HUES6 (cell line): ENCODE measurements at regions not wholly inside any gene's neighbourhood (a gene's known extent, or its start where the extent isn't known, plus 50 kb on each side); places are given as distances from the start of the nearest gene placed in this dataset.
"Not testable (repeated sequence)": the region's sequence is repeated elsewhere in the genome, so short reads cannot be mapped to it uniquely, and the experiment has no call there.

Experiments used
- H3K27ac ChIP-seq: 2 replicates; pipeline ENCODE4 v1.7.0; 2013; ENCODE audit warnings: low read depth, mild to moderate bottlenecking, low read length, inconsistent platforms
- H3K27me3 ChIP-seq: 2 replicates; pipeline ENCODE4 v1.6.1; 2013; ENCODE audit warnings: low read length; ENCODE audit not compliant: control insufficient read depth, insufficient read depth
- H3K36me3 ChIP-seq: 2 replicates; pipeline ENCODE4 v1.6.1; 2013; ENCODE audit warnings: low read length; ENCODE audit not compliant: control insufficient read depth, insufficient read depth
- H3K4me1 ChIP-seq: 2 replicates; pipeline ENCODE4 v1.6.1; 2013; ENCODE audit warnings: low read length; ENCODE audit not compliant: control insufficient read depth, insufficient read depth
- H3K4me3 ChIP-seq: 2 replicates; pipeline ENCODE4 v1.5.1; 2013; ENCODE audit warnings: low read depth, low read length
- H3K9ac ChIP-seq: one replicate; pipeline ENCODE4 v1.6.1; 2013; ENCODE audit warnings: mild to moderate bottlenecking, low read length
- H3K9me3 ChIP-seq: 2 replicates; pipeline ENCODE4 v1.6.1; 2013; ENCODE audit warnings: low read depth, low read length; ENCODE audit not compliant: control insufficient read depth, insufficient read depth

DNA sequence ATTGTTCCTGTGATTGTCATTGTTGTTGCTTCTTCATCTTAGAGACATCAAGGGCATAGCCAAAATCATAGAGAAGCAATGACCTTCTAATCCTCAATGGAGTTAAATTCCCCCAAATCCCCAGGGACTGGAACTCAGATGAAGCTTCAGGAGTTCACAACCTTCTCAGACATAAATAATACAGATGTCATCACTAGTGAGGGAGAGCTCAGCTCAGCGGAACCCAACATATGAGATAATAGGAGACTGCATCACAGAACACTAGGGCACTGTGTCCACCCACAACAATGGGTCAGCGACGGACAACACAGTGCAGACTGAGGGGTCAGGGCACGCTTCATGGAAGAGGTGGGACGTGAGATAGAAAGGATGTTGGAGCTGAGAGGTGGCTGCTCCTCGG lies 1290.4 kb upstream of the TMEM132C start:
- Histone ChIP-seq H3K27me3 (no peaks in the 10 kb centered on the region; the same call in 1 of the 2 replicates), H3K9ac (no peak overlapping the region), H3K9me3 (no peaks in the 10 kb centered on the region)

DNA sequence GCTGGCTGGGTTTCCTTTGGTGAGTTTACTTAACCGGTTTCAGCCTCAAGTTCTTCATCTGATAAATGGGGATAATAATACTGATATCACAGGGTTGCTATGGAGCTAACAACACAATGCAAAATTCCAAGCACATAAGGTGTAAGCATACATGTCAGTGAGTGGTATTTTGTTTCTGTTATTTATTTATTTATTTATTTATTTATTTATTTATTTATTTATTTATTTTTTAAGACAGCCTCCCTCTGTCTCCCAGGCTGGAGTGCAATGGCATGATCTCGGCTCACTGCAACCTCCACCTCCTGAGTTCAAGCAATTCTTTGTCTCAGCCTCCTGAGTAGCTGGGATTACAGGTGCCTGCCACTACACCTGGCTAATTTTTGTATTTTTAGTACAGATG lies 1287.4 kb upstream of the TMEM132C start:
- peaks cover 13% of the 10 kb centered on the region; the same call in 1 of the 2 replicates for H3K9me3 ChIP-seq
- not testable (repeated sequence) for H3K27me3 ChIP-seq, H3K4me3 ChIP-seq, H3K4me1 ChIP-seq, H3K36me3 ChIP-seq, H3K27ac ChIP-seq, H3K9ac ChIP-seq

More for the DNA sequence above, 1290.4 kb upstream of the TMEM132C start:
- H3K27ac ChIP-seq = no peak overlapping the region
- H3K4me1 ChIP-seq = no peaks in the 10 kb centered on the region
- H3K4me3 ChIP-seq = no peak overlapping the region
- no peaks in the 10 kb centered on the region for H3K36me3 ChIP-seq

DNA sequence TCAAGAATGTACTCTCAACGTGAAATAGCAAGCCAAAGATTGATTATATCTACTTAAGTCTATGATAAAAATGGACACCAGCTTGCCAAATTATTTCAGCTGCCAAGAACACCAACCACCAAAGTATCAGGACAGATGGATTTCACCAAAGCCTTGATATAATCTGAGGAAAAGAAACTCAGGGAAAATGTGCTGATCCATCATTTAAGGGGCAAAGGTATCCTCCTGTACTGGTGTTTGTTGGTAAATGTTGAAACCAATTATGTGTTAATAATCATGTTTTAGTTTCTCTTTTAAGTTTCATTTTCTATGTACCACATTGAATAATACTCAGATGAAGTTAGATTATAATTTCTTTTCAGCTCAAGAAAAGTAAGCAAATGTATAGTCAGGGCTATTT lies 1284.3 kb upstream of the TMEM132C start:
- Histone ChIP-seq H3K9me3 (peaks cover 22% of the 10 kb centered on the region), H3K27me3 (no peaks in the 10 kb centered on the region; the same call in 1 of the 2 replicates), H3K4me1 (no peaks in the 10 kb centered on the region), H3K27ac (no peak overlapping the region), H3K9ac (no peak overlapping the region), H3K4me3 (no peak overlapping the region), H3K36me3 (no peaks in the 10 kb centered on the region)

DNA sequence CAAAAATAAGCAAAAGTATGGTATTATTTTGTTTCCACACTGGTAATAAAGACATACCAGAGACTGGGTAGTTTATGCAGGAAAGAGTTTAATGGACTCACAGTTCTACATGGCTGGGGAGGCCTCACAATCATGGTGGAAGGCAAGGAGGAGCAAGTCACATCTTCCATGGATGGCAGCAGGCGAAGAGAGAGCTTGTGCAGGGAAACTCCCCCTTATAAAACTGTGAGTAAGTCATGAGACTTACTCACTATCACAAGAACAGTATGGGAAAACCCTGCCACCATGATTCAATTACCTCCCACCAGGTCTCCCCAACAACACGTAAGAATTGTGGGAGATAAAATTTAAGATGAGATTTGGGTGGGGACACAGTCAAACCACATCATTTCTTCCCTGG lies 1283.2 kb upstream of the TMEM132C start:
- not testable (repeated sequence) for H3K36me3 ChIP-seq, H3K9ac ChIP-seq, H3K27ac ChIP-seq, H3K27me3 ChIP-seq, H3K4me3 ChIP-seq, H3K4me1 ChIP-seq
- peaks cover 22% of the 10 kb centered on the region for H3K9me3 ChIP-seq

DNA sequence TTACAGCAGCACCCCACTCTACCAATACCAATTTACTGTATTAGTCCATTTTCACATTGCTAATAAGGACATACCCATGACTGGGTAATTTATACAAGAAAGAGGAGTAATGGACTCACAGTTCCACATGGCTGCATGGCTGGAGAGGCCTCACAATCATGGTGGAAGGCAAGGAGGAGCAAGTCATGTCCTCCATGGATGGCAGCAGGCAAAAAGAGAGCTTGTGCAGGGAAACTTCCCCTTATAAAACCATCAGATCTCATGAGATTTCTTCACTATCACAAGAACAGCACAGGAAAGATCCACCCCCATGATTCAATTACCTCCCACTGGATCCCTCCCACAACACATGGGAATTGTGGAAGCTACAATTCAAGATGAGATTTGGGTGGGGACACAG lies 1281.3 kb upstream of the TMEM132C start:
- H3K27ac ChIP-seq, H3K9ac ChIP-seq, H3K4me3 ChIP-seq, H3K36me3 ChIP-seq, H3K27me3 ChIP-seq, H3K4me1 ChIP-seq: not testable (repeated sequence)
- H3K9me3 ChIP-seq = peaks cover 22% of the 10 kb centered on the region

DNA sequence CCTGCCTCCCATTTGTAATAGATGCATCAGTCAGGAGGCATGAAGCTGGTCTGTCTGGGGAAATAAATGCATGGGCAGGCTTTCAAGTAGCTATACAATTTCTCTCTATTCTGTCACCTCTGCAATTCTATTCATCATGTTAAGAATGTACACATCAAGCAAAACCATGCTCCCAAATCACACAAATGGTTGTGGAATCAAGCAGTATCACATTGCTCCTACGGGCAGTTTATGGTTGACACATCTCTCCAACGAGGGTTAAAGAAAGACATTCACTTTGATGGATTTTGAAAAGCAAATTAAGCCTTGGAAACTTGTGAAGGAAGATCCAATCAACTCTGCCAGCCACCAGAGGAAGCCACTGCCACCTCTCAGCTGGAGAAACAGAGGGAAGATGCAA lies 1277.4 kb upstream of the TMEM132C start:
- no peaks in the 10 kb centered on the region; the same call in 1 of the 2 replicates for H3K27me3 ChIP-seq
- H3K9me3 ChIP-seq = peaks cover 9% of the 10 kb centered on the region
- H3K4me1 ChIP-seq = no peaks in the 10 kb centered on the region
- H3K9ac ChIP-seq = no peak overlapping the region
- H3K36me3 ChIP-seq = no peaks in the 10 kb centered on the region
- no peak overlapping the region for H3K27ac ChIP-seq
- no peak overlapping the region for H3K4me3 ChIP-seq

DNA sequence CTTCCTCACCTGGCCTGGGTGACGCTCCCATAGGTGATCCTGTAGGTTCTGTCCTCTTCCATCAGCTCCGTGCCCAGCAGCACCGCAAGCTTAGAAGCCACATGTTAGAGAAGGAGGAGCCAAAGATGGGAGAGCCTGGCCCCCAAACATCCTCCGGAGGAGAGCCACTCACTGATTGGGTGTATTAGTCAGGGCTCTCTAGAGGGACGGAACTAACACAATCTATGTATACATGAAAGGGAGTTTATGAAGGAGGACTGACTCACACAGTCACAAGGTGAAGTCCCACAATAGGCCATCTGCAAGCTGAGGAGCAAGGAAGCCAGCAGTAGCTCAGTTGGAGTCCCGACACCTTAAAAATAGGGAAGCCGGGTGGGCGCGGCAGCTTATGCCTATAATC lies 1273.1 kb upstream of the TMEM132C start:
- no peaks in the 10 kb centered on the region for H3K9me3 ChIP-seq
- H3K36me3 ChIP-seq = no peaks in the 10 kb centered on the region
- no peaks in the 10 kb centered on the region for H3K4me1 ChIP-seq
- H3K9ac ChIP-seq = no peak overlapping the region
- no peaks in the 10 kb centered on the region; the same call in 1 of the 2 replicates for H3K27me3 ChIP-seq
- no peak overlapping the region for H3K4me3 ChIP-seq
- no peak overlapping the region for H3K27ac ChIP-seq

DNA sequence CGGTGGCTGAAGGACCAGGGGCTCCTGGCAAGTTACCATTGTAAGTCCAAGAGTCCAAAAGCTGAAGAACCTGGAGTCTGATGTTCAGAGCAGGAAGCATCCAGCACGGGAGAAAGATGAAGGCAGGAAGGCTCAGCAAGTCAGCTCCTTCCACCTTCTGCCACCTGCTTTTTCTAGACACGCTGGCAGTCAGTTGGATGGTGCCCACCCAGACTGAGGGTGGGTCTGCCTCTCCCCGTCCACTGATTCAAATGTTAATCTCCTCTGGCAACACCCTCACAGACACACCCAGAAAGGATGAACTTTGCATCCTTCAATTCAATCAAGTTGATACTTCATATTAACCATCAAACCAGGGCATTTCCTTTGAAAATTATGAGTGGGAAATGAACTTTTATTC lies 1272.4 kb upstream of the TMEM132C start:
- Histone ChIP-seq H3K27ac (no peak overlapping the region), H3K4me3 (no peak overlapping the region), H3K27me3 (no peaks in the 10 kb centered on the region), H3K4me1 (no peaks in the 10 kb centered on the region), H3K9ac (no peak overlapping the region), H3K36me3 (no peaks in the 10 kb centered on the region), H3K9me3 (no peaks in the 10 kb centered on the region)

DNA sequence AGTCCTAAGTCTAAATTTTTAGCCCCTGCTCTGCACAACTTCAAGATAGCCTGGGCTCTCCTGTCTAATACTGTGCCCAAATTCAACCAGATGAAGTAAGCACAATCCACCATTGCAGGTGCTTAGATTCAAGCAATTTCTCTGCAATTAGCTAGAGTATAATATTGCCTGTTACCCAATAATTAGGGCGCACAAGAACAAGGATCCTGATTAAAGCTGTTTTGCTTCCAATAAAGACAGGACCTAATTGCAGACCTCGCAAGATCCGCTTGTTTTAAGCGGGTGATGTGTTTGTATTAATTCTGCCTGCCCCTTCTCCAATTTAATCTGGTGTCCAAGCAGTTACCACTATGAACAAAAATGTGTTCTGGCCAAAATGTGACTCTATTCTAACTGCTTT lies 1268.9 kb upstream of the TMEM132C start:
- Histone ChIP-seq H3K4me3 (no peak overlapping the region), H3K9ac (no peak overlapping the region), H3K27me3 (no peaks in the 10 kb centered on the region), H3K36me3 (no peaks in the 10 kb centered on the region), H3K9me3 (no peaks in the 10 kb centered on the region), H3K27ac (no peak overlapping the region), H3K4me1 (no peaks in the 10 kb centered on the region)

DNA sequence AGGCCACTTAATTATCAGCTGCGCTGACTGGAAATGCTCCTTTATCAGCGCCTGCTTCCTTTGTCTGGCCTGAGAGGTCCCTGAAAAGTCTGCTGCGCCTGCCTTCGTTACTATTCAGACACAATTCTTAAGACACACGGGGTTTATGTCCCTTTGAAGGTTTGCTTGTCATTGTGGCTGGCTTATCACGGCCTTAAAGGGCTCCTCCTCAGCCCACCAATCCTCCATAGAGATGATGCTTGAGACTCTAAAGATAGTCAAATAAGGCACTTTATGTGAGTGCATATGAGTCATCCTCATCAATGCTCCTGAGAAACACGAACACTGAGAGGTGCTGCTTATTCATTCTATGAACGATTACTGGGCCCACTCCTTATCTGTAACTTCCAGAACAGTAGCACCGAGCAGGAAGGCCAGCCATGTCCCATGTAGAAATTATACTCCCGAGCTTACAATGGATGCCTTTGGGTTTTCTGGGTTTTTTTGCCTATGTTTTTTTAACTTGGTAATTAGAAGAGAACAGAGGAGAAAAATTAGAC lies 1268.2 kb upstream of the TMEM132C start:
- H3K4me1 ChIP-seq = no peaks in the 10 kb centered on the region
- H3K27me3 ChIP-seq = no peaks in the 10 kb centered on the region
- H3K9me3 ChIP-seq = no peaks in the 10 kb centered on the region
- no peak overlapping the region for H3K9ac ChIP-seq
- H3K36me3 ChIP-seq = no peaks in the 10 kb centered on the region
- H3K27ac ChIP-seq = no peak overlapping the region
- H3K4me3 ChIP-seq = no peak overlapping the region

DNA sequence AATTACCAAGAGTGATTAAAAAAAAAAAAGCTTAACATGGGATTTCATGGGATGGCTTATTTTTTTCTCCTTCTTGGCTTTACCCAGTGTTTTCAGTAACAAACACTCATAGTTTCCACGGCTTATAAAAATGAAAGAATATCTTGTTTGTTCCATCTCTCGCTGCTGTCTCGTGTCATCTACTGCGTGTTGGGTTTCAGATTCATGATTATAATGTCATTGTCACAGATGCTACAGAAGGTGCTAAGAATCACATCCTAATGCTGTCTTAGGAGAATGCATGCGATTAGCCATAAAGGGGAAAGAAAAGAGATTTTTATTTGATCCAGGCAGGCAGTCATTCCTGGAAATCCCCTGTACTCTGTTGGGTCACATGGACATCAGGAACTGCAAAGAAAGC lies 1267.6 kb upstream of the TMEM132C start:
- Histone ChIP-seq H3K4me3 (no peak overlapping the region), H3K9ac (no peak overlapping the region), H3K36me3 (no peaks in the 10 kb centered on the region), H3K9me3 (no peaks in the 10 kb centered on the region), H3K27ac (no peak overlapping the region), H3K4me1 (no peaks in the 10 kb centered on the region), H3K27me3 (no peaks in the 10 kb centered on the region)

DNA sequence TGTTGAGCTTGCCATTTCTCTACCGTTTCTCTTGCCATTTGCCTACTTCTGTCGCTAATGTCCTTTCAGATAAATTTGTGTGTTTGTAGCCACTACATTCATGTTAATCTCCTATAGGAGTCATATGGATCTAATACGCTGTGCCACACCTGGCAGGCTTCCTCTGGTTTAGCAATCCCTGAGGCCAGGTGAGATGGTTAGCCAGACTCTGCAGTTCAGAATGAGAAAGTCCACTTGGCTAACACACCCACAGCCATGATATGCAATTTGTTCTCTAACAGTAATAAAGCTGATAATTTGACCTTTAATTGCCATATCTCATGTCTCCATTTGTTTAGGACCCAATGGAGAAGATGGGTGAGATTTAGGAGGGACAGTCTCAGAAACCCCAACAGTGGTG lies 1261.6 kb upstream of the TMEM132C start:
- Histone ChIP-seq H3K9me3 (no peaks in the 10 kb centered on the region), H3K27me3 (no peaks in the 10 kb centered on the region), H3K4me1 (no peaks in the 10 kb centered on the region), H3K36me3 (no peaks in the 10 kb centered on the region), H3K4me3 (no peak overlapping the region), H3K9ac (no peak overlapping the region), H3K27ac (no peak overlapping the region)
